ENCODE measurements at regions not wholly inside any gene's neighbourhood (a gene's known extent, or its start where the extent isn't known, plus 50 kb on each side); places are given as distances from the start of the nearest gene placed in this dataset.

DNA sequence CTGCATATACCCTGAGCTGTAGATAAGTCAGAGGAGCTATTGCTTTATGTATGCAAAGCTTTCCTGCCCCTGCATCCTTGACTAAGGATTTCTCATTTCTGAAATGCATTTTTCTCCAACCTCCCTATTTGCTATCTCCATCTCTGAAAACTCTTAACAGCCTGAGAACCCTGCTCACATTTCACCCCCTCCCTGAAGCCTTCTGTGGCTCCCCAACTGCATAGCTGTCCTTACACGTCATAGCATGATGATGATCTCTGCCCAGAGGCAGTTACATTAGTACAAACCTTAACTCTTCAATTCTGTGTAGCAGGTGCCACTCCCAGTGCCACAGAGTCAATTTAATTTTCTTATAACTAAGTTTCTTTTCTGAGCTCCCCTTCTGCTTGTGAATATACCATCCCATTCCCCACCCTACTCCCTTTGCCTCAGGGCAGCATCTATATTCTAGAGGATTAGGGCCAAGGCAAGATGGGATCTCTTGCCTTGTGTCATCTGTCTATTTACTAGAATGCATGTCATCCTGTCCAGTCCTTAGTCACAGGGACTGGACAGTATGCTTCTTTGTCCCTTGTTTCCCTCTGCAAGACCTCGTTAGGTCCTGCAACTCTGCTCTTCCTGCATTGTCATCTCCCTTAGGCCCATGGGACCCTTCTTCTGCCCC lies 149.7 kb upstream of the SPRY4 start:
- no peak for DNase-seq

DNA sequence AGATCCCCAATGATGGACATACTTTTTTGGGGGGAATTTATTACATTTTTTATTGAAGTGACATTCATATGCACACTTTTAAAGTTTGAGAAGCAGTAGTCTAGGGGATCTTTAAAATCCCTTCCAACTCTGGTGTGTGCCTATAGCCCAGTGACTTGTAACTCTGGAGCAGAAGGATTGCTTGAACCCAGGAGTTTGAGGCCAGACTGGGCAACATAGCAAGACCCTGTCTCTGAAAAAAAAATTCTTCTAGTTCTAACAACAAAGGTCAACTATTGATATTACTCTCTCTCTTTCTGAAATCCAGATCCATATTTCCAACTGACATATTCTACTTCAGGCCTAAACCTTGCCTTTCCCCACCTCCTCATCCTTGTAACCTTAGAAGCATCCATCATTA lies 148.2 kb upstream of the SPRY4 start:
- DNase-seq = no peak

GRCh38 chr5:142472306-142472951 lies 147.6 kb upstream of the SPRY4 start:
- DNase-seq = no peak

DNA sequence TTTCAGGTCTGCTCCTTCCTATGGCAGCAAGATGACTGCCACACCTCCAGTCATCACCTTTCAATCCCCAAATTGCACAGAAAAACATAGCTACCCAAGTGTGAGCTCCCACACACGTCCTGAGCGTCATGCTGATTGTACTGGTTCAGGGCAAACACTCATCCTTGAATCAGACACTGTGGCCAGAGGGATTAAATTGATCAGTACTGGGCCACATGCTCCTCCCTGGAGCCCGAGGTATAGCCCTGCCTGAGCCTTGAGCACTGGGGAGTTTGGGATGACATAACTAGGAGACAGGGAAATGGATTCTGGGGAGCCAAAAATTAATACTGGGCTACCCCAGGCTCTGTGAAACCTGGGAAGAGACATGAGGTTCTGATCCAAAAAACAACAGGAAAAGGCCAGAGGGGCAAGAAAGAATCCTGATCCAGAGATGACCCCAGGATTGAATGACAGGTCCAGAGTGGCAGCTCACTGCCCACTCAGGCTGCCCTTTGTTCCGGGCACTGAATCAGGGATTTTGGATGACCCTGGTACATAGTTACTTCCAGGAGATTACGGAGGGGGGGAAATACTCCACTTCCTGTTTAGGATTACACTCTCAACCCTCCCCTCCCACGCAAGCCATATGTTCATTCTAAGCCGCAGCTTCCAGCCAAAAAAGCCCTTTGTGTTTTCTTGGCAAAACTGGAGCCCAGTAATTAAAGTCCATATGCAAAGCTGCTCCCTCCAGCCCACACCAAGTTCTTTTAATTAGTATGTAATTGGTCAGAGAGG lies 141.6 kb upstream of the SPRY4 start:
- peak; percentile 55 for DNase-seq

- no peak for DNase-seq
Observed at GRCh38 chr5:142465476-142465875, 140.7 kb upstream of the SPRY4 start.

- no peak for DNase-seq
Observed at GRCh38 chr5:142463904-142464303, 139.1 kb upstream of the SPRY4 start.

- DNase-seq = no peak
Observed at GRCh38 chr5:142461028-142461590, 136.3 kb upstream of the SPRY4 start.

GRCh38 chr5:142459209-142459608 lies 134.4 kb upstream of the SPRY4 start:
- DNase-seq = no peak

DNA sequence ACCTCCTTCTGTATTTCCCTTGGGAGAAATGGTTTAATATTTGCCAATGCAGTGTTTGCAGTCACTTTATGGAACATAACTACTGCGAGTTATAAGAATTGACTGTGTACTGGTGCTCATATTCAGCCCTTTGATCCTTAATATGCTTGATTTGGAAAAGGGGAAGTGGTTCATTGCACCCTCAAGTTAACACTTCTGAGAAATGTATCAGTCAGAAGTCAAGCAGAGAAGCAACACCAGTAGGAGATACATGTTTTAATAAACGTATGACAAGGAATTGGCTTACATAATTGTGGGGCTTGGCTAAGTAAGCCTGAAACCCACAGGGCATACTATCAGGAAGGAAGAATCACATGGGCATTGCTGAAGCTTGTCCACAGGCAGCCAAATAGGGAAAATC lies 131.0 kb upstream of the SPRY4 start:
- no peak for DNase-seq

- DNase-seq = no peak
Observed at GRCh38 chr5:142453932-142454331, 129.1 kb upstream of the SPRY4 start.

GRCh38 chr5:142450419-142450818 lies 125.6 kb upstream of the SPRY4 start:
- no peak for DNase-seq

DNA sequence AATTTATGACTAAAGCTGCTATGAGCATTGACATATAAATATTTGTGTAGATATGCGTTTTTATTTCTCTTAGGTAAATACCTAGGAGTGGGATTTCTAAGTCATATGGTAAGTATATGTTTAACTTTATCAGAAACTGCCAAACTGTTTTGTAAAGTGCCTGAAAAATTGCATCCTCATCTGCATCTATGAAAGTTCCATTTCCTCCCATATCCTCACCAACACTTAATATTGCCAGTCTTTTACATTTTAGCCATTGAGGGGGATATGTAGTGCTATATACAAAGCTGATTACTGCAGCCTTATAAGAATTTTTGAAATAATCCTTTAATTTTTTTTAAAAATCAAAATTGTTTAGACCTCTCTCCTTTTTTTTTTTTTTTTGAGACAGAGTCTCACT lies 123.1 kb upstream of the SPRY4 start:
- DNase-seq = no peak

DNA sequence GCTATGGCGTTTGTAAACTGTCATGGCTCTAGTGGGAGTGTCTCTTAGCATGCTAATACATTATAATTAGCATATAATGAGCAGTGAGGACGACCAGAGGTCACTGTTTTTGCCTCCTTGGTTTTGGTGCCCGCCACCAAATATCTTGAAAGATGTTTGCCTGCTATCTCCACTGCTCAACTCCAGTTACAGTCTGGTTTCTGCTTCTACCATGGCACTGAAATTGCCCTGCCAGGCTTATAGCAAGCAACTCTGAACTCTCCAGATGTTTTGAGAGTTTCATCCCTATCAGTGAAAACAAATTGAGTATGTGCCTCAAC lies 122.1 kb upstream of the SPRY4 start:
- DNase-seq = no peak

- DNase-seq = no peak
Observed at GRCh38 chr5:142446131-142446959, 121.5 kb upstream of the SPRY4 start.

- no peak for DNase-seq
Observed at GRCh38 chr5:142445266-142445665, 120.4 kb upstream of the SPRY4 start.

GRCh38 chr5:142441616-142442015 lies 116.8 kb upstream of the SPRY4 start:
- peak; percentile 79 for DNase-seq

GRCh38 chr5:142439207-142439860 lies 114.5 kb upstream of the SPRY4 start:
- DNase-seq = peak; percentile 61

DNA sequence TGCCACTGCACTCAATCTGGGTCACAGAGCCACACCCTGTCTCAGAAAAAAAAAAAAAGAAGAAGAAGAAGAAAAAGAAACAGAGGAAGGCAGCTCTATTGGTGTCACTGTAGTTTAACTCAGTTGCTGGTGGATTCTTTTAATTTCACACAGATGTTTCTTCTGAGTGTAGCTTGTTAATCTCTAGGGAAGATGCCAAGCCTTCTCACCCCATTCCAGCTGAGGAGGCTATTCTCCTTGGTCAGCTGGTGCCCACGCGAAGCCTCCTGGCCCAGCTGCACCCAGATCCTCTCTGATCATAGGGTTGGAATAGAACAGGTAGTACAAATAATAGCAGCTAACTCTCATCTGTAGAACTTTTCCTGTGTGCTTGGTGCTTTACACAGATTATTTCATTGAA lies 113.8 kb upstream of the SPRY4 start:
- DNase-seq = no peak

DNA sequence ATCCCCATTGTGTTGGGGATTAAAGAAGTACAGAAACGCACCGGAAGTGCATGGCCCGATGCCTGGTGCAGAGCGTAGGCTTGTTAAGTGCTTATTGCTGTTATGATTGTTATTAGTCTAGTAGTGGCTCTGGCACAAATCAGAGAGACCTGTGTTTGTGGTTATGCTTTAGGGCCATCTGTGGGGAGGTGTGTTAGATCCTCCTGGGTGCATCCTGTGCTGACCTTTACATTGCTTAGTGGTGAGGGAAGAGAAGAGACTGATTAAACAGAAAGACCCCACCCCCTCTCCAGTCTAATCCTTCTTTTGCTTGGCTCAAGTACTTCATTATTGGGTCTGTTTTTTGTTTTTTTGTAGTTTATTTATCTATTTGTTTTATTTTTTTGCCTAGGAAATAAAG lies 112.7 kb upstream of the SPRY4 start:
- no peak for DNase-seq

DNA sequence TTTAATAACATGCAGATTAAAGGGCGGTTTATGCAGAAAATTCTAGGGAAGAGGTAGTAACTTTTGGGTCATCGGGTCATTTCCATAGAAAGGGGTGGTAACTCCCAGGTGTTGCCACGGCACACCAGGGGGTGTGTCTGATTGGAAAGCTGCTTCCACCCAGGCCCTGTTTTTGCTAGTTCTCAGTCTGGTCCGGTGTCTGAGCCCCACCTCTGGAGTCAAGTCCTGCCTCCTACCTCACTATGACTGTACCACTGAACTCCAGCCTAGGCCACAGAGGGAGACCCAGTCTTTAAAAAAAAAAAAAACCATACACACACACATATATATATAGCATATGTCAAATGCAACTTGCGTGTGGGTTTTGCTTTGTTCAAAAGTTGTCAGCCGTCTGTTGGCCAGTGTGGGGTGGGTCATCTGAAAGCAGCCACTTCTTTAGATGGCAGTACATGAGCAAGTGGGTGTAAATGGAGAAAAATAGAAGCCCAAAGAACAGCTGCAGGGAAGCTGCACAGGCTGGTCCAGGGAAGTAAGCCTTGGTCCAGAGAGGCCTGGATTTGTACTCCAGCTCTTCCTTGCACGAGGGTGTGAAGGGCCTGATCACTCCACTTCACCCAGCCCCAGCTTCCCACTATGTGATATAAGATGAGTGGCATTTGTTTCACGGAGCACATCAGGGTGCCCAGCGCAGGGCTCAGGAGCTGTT lies 110.7 kb upstream of the SPRY4 start:
- no peak for DNase-seq

DNA sequence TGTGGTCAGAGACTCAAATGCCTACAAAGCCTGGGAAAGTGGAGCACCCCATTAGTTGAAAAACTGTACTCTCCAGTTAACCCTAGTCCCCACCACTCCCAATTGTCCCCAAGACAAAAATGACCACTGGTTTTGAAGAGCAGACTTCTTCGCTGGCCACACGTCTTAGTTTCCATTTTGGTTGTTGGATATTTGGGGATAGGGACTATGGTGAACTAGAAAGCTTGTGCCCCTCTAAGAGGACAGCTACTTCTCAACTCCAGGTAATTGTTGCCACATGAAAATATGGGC lies 109.4 kb upstream of the SPRY4 start:
- no peak for DNase-seq
